ENCODE measurements at regions not wholly inside any gene's neighbourhood (a gene's known extent, or its start where the extent isn't known, plus 50 kb on each side); places are given as distances from the start of the nearest gene placed in this dataset.

GRCh38 chr3:88398581-88398980 lies 248.8 kb downstream of the C3orf38 start:
- H3K27me3 ChIP-seq (ENCODE audit: control insufficient read depth in 3 of 3, insufficient read depth in 3 of 3, low read length in 2 of 3), result no peaks in the 10 kb centered on the region
- TF ChIP-seq CTCF (IDR thresholded peaks at IDR 0.05; ENCODE audit: control extremely low read depth, extremely low read depth), result no peak
- H3K9me3 ChIP-seq (ENCODE audit: control insufficient read depth in 4 of 4, insufficient read depth in 3 of 4, low read length in 3 of 4), result no peaks in the 10 kb centered on the region
- no peak overlapping the region for H3K27ac ChIP-seq (ENCODE audit: low read depth in 1 of 2, low read length in 1 of 2)
- DNase-seq, result no peak
- no peaks in the 10 kb centered on the region for H3K36me3 ChIP-seq (ENCODE audit: control insufficient read depth in 4 of 4, insufficient read depth in 4 of 4, low read length in 4 of 4)
- H3K4me1 ChIP-seq (ENCODE audit: control insufficient read depth in 5 of 5, insufficient read depth in 5 of 5, low read length in 5 of 5), result no peaks in the 10 kb centered on the region
- ATAC-seq (ENCODE audit: insufficient read depth, low FRiP score), result no peak
- H3K4me3 ChIP-seq, result no peak overlapping the region
- no peak overlapping the region for H3K9ac ChIP-seq (ENCODE audit: insufficient read depth in 1 of 2, low read length in 2 of 2)

- DNase-seq (no peak), ATAC-seq (ENCODE audit: insufficient read depth, low FRiP score) (no peak)
- H3K27me3 ChIP-seq (ENCODE audit: control insufficient read depth in 3 of 3, insufficient read depth in 3 of 3, low read length in 2 of 3), result no peaks in the 10 kb centered on the region
- no peaks in the 10 kb centered on the region for H3K36me3 ChIP-seq (ENCODE audit: control insufficient read depth in 4 of 4, insufficient read depth in 4 of 4, low read length in 4 of 4)
- H3K9ac ChIP-seq (ENCODE audit: insufficient read depth in 1 of 2, low read length in 2 of 2), result no peak overlapping the region
- H3K27ac ChIP-seq (ENCODE audit: low read depth in 1 of 2, low read length in 1 of 2), result no peak overlapping the region
- TF ChIP-seq CTCF (IDR thresholded peaks at IDR 0.05; ENCODE audit: control extremely low read depth, extremely low read depth), result no peak
- no peaks in the 10 kb centered on the region for H3K9me3 ChIP-seq (ENCODE audit: control insufficient read depth in 4 of 4, insufficient read depth in 3 of 4, low read length in 3 of 4)
- no peaks in the 10 kb centered on the region for H3K4me1 ChIP-seq (ENCODE audit: control insufficient read depth in 5 of 5, insufficient read depth in 5 of 5, low read length in 5 of 5)
- no peak overlapping the region for H3K4me3 ChIP-seq
These were observed 253.6 kb downstream of the C3orf38 start for GRCh38 chr3:88403319-88403718.

DNA sequence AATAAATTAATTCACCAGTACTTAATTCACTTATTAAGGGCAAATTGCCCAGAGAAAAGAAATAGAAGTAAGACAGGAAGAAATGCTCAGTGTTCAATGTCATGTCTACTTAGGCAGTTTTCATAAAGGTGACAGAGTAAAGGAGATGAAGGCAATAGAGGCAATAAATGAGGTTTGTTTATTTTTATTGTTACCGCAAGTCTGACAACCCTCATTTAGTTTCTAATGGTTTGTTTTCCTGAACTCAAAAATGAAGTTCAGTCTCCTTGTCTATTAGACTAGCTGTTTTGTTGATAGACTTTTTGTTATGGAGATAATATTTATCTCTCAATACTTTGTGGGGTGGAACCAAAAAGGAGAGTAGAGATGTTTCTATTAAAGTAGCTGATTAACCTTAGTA lies 258.3 kb downstream of the C3orf38 start:
- no peaks in the 10 kb centered on the region for H3K27me3 ChIP-seq (ENCODE audit: control insufficient read depth in 3 of 3, insufficient read depth in 3 of 3, low read length in 2 of 3)
- H3K9me3 ChIP-seq (ENCODE audit: control insufficient read depth in 4 of 4, insufficient read depth in 3 of 4, low read length in 3 of 4), result no peaks in the 10 kb centered on the region
- H3K4me3 ChIP-seq, result no peak overlapping the region
- H3K9ac ChIP-seq (ENCODE audit: insufficient read depth in 1 of 2, low read length in 2 of 2), result no peak overlapping the region
- no peak for DNase-seq
- no peaks in the 10 kb centered on the region for H3K4me1 ChIP-seq (ENCODE audit: control insufficient read depth in 5 of 5, insufficient read depth in 5 of 5, low read length in 5 of 5)
- WGBS, 2 donors, result 83 to 88% methylated on average over 1 of the region's 1 CpG
- no peak overlapping the region for H3K27ac ChIP-seq (ENCODE audit: low read depth in 1 of 2, low read length in 1 of 2)
- H3K36me3 ChIP-seq (ENCODE audit: control insufficient read depth in 4 of 4, insufficient read depth in 4 of 4, low read length in 4 of 4), result no peaks in the 10 kb centered on the region
- TF ChIP-seq CTCF (IDR thresholded peaks at IDR 0.05; ENCODE audit: control extremely low read depth, extremely low read depth), result no peak
- no peak for ATAC-seq (ENCODE audit: insufficient read depth, low FRiP score)

GRCh38 chr3:88408935-88409334 lies 259.2 kb downstream of the C3orf38 start:
- H3K27me3 ChIP-seq (ENCODE audit: control insufficient read depth in 3 of 3, insufficient read depth in 3 of 3, low read length in 2 of 3), result no peaks in the 10 kb centered on the region
- H3K4me1 ChIP-seq (ENCODE audit: control insufficient read depth in 5 of 5, insufficient read depth in 5 of 5, low read length in 5 of 5), result no peaks in the 10 kb centered on the region
- no peak for TF ChIP-seq CTCF (IDR thresholded peaks at IDR 0.05; ENCODE audit: control extremely low read depth, extremely low read depth)
- DNase-seq (no peak), ATAC-seq (ENCODE audit: insufficient read depth, low FRiP score) (no peak)
- H3K27ac ChIP-seq (ENCODE audit: low read depth in 1 of 2, low read length in 1 of 2), result no peak overlapping the region
- no peak overlapping the region for H3K9ac ChIP-seq (ENCODE audit: insufficient read depth in 1 of 2, low read length in 2 of 2)
- H3K4me3 ChIP-seq, result no peak overlapping the region
- 81 to 82% methylated on average over 5 of the region's 5 CpGs for WGBS, 2 donors
- H3K36me3 ChIP-seq (ENCODE audit: control insufficient read depth in 4 of 4, insufficient read depth in 4 of 4, low read length in 4 of 4), result no peaks in the 10 kb centered on the region
- H3K9me3 ChIP-seq (ENCODE audit: control insufficient read depth in 4 of 4, insufficient read depth in 3 of 4, low read length in 3 of 4), result no peaks in the 10 kb centered on the region

Data from lung (tissue), 11 donors.